Erythroblast (primary cell): ENCODE measurements at regions not wholly inside any gene's neighbourhood (a gene's known extent, or its start where the extent isn't known, plus 50 kb on each side); places are given as distances from the start of the nearest gene placed in this dataset.
"Not testable (repeated sequence)": the region's sequence is repeated elsewhere in the genome, so short reads cannot be mapped to it uniquely, and the experiment has no call there.

Experiments
- DNase-seq, 2 experiments: peaks; one replicate each; lab custom pipeline; 2025; lab: John Stamatoyannopoulos, UW

DNA sequence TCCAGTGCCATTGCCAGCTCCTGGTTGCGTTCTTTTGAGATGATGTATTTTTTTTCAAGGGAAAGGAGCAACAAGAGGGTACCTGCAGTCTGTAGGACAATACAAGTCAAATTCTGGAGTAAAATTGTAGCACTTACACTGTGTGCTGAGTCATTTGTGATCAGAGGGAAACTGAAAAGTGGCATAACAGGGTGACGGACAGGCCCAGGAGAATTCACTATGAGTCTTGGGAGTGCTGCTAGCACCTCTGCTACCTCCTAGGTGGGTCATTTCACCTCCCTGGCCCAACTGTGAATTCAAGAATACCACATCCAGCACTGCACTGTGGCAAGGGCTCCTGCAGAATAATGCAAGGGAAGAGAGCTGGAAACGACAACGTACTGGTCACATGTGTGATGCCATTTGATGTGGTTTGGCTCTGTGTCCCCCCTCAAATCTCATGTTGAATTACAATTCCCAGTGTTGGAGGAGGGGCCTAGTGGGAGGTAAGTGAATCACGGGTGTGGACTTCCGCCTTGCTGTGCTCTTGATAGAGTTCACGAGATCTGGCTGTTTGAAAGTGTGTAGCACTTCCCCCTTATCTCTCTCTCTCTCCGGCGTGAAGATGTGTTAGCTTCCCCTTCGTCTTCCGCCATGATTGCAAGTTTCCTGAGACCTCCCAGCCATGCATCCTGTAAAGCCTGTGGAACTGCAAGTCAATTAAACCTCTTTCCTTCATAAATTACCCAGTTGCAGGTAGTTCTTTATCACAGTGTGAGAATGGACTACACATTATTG is 261.0 kb downstream of the BCL2L11 start:
- not testable (repeated sequence) for DNase-seq

DNA sequence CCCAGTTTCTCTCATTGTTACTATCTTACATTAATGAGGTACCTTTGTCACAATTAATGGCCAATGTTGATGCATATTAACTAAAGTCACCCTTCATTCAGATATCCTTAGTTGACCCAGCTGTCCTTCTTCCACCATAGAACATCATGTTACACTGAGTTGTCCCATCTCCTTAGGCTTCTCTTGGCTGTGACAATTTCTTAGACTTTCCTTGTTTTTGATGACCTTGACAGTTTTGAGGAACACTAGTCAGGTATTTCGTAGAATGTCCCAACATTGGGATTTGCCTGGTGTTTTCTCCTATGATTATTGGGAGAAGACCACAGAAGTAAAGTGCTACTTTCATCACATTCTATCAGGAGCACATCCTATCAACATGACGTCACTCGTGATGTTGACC is 261.8 kb downstream of the BCL2L11 start:
- not testable (repeated sequence) for DNase-seq

DNA sequence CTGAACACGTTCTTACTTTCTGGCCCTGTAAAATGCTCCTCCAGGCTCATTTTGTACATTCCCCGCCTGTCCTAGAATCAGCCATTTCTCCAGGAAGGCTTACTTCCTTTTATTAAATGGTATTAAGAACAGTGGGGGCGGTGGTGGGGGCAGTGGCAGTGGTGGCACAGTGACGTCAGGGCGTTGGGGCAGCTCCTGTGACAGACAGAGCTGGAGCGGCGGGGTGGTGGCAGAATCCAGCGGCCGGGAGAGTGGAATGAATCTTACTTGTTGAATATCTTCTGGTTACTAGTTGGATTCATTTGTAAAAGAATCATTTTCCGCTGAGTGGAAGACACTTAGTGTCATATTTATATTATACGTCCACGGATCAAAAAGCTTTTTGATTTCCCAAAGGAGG is 262.6 kb downstream of the BCL2L11 start:
- DNase-seq: not testable (repeated sequence)

DNA sequence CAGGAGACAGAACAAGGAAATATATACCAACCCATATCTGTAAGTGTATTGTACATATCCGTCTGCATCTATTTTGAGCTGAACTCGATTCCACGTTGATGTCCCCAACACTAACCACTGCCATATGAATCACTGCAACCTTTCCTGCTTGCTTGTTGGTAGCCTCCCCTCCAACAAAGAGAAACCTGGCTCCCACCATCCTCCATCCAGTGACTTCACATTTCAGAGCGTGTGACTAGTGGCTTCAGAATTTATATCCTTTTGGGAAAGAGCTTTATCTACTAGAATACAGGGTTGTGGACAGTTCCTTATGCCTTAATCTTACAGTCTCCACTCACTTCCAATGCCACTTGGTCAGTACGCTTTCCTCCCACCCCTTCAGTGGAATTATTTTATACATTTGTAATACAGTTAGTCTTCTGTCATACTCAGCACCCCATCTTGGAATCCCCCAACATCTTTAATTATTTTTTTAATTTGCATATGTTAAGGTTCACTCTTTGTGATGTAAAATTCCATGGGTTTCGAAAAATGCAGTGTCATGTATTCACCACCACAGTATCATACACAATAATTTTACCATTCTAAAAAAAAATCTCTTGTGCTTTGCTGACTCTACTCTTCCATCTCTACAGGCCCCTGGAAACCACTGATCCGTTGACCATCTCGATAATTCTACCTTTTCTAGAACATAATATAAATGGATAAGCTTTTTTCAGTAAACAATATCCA is 264.7 kb downstream of the BCL2L11 start:
- not testable (repeated sequence) for DNase-seq

DNA sequence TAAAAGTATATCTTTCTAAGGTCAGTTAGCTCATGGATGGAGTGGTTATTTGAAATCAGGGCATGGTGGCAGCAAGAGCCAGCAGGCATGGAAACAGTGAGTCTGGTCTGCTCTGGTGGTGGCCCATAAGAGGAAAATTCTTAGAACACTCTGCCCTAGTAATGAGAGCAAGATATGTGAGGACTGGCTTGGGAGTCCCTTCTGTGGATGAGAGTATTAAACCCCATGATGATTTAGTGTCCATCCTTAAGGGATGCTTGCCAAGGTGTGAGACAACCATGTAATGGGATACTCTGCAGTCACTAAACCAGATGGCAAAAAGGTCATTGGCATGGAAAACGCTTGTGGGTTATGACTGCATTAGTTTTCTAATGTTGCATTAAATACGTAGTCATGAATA is 269.9 kb downstream of the BCL2L11 start:
- DNase-seq: not testable (repeated sequence)

DNA sequence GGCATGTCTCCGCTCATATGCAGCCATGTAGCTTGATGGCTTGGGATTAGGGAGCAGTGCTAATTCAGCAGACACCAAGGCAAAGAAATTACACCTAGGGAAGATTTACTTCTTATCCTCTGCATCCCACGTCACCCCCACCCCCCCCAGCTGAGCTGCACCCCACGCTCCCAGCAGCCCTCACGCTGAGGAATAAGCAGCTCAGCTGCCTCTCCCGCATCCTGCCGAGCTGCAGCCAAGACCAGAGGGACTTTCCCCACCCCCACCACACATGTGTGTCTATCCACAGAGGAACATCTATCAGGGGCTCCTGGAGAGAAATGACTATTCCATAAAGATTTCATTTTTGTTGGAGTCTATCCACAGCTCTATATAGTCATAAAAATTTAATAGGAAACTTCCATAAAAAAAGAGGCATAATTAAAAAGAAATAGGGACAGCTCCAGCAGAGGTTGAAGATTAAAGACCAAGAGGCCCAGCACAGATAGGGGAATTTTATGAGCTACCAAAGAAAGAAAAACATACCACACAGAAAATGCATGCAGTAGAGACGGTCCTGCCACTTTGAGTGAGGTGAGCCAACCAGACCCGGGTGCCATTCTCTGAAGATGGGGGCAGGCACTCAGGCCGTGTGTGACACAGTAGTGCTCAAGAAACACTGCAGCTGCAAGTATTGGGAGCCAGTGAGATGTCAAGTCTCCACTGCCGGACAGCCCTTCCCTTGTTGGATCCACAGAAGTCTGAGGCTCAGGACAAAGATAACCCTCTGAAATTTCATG is 274.8 kb downstream of the BCL2L11 start:
- DNase-seq: not testable (repeated sequence)

DNA sequence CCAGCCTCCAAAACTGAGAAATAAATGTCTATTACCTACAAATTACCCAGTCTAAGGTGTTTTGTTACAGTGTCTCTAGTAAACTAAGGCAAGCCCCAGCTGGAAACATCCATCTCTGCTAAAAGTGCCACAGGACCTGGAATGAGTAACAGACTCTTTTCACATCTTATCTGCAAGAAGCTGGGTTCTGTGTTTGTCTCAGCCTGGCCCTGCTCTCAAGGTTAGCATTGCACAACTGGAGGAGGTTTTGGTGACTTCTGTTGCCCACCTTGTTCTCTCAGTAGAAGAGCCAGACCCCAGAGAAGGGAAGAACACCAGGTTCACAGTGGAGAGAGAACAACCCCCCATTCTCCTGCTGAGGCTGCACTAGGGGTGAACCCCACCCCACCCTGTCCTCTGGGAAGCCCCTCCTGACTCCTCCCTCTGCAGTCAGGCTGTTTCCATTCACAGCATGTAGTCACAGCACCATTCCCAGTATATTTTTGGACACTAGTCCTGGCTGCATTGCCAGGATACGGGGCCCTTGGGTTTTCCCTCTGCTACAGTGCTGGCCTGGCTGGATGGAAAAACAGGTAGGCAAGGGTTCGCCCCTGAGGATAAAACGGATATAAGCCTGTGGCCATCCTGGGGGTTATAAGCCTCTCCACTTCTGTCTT is 280.0 kb downstream of the BCL2L11 start:
- DNase-seq: not testable (repeated sequence)

DNA sequence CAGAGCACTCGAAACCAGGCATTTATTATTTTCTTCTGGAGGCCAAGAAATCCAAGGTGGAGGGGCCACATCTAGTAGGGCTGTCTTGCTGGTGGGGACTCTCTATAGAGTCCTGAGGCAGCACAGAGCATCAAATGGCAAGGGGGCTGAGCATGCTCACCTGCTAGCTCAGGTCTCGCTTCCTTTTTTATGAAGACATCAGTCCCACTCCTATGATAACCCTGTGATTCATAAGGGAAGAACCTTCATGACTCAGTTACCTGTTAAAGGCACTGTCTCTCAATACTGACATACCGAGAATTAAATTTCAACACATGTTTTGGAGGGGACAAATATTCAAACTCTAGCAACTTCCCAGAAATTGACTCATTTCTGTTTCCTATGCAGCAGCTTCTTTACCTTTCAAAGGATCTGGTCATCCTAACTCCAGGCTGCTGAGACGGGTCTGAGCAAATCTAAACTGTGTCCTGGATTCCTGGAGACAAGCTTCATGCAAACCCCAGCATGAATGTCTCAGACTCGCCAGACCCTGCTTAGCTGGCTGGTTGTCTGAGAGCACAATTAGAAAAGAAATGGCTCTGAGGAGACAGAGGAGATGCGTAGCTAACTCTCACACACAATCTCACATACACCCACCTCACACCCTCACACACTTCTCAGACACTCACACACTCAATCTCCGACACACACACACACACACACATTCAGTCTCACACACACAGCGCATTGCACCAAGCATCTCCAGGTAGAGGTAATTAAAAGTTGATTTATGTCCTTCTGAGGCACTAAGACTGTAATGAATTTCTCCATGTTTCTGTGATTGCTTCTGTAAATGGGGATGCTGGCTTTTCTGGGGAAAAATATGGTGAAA is 280.8 kb downstream of the BCL2L11 start:
- DNase-seq: not testable (repeated sequence)

DNA sequence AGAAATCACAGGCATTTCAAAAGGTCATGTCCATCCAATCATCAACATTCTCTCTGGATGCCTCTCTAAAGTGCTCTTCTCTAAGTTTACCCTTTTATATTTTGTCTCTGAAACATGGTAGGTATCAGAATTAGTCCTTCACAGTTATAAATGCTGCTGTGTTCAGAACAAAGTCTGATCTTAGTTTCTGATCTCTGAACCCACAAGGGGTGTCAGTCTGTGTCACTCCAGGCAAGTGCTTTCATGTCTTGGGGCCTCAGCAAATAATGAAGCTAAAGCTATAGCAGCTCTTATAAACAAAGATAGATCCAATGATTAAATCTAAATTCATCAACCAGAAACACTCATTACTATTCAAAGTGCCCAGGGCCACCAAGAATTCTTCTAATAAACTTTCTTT is 281.7 kb downstream of the BCL2L11 start:
- DNase-seq: not testable (repeated sequence)

DNA sequence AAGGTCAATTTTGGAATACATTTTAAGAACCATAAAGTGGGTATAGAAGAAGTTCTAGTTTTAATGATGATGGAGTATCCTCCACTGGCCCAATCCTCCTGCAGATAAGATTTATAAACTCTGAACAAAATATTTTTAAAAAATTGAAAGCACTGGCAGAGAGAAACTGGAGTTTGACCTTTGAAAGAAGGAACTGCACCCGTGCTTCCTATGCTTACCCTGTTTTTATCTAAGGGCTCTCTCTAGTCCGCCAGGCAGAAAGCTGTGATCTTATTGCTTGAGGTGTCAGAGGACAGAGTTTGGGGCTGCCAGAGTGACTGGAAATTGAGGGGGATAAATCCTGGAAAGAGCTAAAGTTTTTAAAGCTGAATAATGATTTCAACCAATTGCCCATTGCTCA is 282.6 kb downstream of the BCL2L11 start:
- not testable (repeated sequence) for DNase-seq

DNA sequence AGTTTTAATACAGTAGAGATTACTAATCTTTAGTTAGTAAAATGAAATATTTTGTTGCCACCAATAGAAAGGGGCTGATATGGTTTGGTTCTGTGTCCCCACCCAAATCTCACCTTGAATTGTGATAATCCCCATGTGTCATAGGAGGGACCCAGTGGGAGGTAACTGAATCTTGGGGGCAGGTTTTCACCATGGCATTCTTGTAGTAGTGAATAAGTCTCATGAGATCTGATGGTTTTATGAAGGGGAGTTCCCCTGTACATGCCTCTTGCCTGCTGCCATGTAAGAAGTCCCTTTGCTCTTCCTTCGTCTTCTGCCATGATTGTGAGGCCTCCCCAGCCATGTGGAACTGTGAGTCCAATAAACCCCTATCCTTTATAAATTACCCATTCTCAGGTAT is 285.9 kb downstream of the BCL2L11 start:
- DNase-seq: not testable (repeated sequence)

DNA sequence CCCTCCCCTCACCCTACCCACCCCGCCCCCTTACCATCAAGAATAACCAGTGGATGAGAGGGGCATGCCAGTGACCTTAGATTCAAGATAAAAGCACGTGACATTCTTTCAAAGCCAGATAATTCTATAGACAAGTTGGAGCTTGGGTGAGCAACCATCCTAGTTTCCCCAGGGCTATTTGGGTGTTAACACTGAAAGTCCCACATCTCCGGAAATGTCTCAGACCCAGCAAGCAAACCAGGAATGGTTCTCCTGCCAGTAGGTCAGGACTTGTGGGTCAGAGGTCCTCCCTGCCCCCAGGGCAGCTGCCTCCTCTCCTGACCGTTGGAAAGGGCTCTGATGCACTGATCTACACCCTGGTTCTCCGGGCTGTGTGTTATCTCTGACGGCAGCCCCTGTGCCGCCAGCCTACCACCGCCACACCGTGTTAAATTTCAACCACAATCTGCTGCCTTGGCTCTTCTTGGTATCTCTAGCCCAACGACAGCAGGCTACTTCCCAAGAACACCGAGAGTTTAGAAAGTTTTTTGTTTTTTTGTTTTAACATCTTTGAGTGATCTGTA is 287.0 kb downstream of the BCL2L11 start:
- not testable (repeated sequence) for DNase-seq

DNA sequence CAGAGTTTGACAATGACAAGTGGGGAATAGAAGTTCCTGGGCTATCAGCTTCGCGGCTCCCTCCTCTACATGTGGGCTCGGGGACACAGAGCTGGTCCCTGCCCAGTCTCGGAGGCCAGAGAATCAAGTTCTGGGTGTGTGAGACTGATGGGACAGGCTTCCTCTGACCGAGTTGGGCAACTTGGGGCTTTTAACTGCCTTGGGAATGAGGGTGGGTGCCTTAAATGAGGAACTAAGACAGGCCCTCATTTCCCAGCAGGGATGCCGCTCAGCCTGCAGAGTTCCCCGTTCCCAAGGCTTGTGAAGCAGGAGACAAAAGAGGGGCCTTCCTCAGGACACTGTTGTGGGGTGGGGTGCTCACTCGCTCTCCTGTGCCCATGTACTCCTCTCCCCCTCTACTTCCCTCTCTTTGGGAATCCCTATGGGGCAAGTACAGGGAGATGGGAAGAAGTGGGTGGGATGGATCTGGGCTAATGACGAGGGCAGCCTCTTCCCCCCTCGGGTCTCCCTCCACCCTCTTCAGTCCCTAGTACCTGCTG is 290.2 kb downstream of the BCL2L11 start:
- DNase-seq: not testable (repeated sequence)

DNA sequence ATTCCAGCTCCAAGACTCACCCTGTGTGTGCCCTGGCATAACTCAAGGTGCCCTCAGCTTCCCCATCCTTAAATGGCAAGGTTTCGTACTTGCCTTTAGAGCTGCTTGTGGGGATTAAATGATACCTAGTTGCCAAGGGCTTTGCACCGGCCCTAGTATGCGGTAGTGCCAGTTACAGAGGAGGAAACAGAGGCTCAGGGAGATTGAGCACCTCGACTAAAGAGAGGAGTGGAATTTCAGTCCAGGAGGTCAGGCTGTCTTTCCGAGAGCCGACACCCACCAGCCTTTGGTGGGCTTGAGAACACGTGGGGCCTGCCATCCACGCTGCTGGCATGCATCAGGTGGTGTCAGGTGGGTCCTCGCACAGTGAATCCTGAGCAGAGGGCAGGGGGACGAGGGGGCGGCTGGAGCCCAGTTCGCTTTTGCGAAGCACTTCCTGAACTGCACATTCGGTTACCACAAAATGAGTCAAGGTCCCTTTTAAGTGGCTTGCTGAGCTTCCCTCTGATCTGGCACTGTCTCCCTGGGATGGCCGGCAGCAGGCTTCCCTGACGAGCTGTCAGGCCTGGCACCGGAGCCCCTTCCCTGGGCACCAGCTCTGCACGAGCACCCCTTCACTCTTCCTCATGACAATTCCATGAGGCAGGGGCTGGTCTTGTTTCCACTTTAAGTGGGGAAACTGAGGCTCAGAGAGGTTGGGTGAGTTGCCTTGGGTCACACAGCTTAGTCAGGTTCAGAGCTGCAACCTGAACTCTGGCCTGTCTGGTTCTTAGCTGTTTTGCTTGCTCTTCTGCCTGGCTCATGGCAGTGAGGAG is 291.4 kb downstream of the BCL2L11 start:
- not testable (repeated sequence) for DNase-seq

DNA sequence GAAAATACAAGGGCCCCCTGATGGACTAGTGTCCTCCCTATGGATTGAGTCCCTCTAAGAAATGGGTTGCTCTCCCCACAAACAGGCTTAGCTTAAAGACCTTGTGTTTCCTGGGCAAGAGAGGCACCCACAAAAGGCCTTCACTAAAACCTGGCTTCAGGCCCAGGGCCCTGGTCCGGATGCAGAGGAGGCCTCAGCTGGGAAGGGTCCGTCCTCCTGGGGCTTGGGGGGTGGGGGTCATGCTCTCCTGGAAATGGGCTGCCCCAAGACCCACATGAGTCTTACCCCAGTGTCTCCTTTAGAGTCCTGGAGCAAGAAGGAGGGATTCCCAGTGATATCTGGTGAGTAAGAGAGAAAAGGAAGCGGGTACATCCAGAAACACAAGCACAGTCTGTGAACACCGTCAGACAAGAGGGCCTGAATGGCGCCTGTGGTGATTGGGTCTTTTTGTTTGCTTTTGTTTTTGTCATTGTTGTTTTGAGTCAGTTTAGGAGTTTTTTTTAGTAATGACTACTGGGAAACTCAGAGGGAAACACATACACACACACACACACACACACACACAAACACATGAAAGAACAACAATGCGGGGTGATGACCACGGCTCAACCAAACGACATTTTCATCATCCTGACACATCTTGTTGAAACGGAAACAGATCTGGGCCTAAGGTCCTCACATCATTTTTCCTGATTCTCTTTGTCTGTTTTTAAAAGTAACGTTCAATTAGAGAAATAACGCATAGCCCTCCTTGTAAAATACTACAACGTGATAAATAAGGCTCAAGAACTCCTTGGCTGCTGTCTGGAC is 292.3 kb downstream of the BCL2L11 start:
- not testable (repeated sequence) for DNase-seq

DNA sequence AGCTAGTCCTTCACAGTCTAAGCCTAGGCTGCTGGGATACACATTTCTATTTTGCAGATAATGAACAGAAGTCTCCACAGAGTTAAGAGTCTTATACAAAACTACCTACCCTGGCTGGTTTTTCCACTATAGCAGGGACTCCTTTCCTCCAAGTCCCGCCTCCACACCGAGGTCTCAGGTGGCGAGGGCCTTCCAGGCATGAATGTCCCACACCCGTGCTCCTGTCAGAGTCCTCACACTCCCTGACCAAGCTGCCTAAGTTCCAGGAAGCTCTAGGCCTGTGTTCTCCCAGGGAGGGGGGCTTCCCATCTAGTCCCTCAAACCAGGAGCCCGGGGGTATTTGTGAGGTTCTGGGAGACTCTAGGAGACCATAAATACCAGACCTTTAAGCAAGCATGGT is 293.2 kb downstream of the BCL2L11 start:
- not testable (repeated sequence) for DNase-seq

DNA sequence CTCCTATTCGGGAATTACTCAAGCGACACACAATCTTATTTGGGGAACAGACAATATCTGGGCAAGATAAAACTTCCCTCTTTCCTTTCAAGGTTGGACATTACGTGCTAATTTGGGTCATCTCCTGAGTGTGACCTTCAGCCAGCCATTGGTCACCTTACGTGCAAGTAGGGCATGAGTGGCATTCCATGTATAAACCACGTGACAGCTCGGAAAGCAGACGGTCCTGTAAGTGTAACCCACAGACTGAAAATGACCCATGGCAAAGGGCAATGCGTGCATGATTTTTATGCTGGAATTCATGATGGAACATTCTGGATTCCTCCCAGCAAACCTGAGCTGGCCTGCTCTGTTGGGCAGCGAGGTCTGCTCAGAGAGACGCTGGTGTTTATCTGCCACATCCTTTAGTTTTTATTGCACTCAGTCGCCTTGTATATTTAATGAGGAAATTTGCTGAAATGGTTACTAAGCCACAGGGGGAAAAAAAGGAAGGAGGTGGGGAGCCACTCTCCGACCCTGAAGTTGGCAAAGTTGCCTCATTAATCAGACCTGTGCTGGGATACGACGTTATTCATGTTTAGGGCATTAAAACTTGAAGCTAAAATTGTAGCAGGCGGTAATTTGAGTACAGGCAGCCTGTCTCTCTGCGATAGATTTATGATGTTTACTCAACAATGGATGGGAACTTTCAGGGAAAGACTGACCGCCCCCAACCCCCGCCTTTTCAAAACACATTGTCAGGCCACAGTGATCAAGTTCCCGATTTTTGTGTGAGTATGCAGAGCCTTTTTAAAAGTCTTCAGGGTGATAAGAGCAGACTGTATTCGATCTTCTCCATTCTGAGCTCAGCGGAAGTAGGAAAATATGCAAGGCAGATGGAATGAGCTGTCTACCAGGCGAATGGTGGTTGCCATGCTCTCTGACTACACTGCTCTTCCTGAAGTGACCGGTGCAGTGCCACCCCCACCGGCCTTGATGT is 295.3 kb downstream of the BCL2L11 start:
- DNase-seq: not testable (repeated sequence)
